Sigmoid colon (tissue), 6 donors: ENCODE measurements at regions not wholly inside any gene's neighbourhood (a gene's known extent, or its start where the extent isn't known, plus 50 kb on each side); places are given as distances from the start of the nearest gene placed in this dataset.

ENCODE experiments used
- DNase-seq: peaks from one replicate; pipeline ENCODE4 v3.0.0-alpha.2; 2019
- H3K27ac ChIP-seq, 4 donors: fragments of 200-600 bp; sonication (generic); one replicate each; pipeline ENCODE4 v1.5.1; 2016 to 2019; ENCODE audit warnings: mild to moderate bottlenecking in 1 of 4
- H3K27me3 ChIP-seq, 3 donors: fragments of 200-600 bp; sonication (generic); one replicate each; pipeline ENCODE4 v1.5.1; 2019; ENCODE audit warnings: mild to moderate bottlenecking in 1 of 3
- H3K36me3 ChIP-seq, 4 donors: fragments of 200-600 bp; sonication (generic); one replicate each; pipeline ENCODE4 v1.5.1; 2016 to 2019
- H3K4me1 ChIP-seq, 4 donors: fragments of 200-600 bp; sonication (generic); one replicate each; pipeline ENCODE4 v1.5.1; 2017 to 2019
- H3K4me3 ChIP-seq, 4 donors: fragments of 200-600 bp; sonication (generic); one replicate each; pipeline ENCODE4 v1.5.1; 2017 to 2019; ENCODE audit warnings: mild to moderate bottlenecking in 2 of 4, moderate library complexity in 1 of 4
- H3K9me3 ChIP-seq, 4 donors: fragments of 200-600 bp in 3 of 4; sonication (generic) in 3 of 4; one replicate each; pipeline versions ENCODE4 v1.5.1 to v1.6.1; 2013 to 2019
- EP300 ChIP-seq, 4 donors: sonication (generic); formaldehyde crosslinking; IDR thresholded peaks; one replicate each; pipeline ENCODE4 v1.6.1; 2017; ENCODE audit warnings: antibody characterized with exemption in 4 of 4
- POLR2A ChIP-seq, 2 donors: fragments of 450-650 bp; IDR thresholded peaks; one replicate each; pipeline ENCODE4 v1.6.1; 2016; ENCODE audit warnings: antibody characterized with exemption in 2 of 2, mild to moderate bottlenecking in 2 of 2, moderate library complexity in 2 of 2
- POLR2AphosphoS5 ChIP-seq, 4 donors: sonication (generic); formaldehyde crosslinking; IDR thresholded peaks; one replicate each; pipeline ENCODE4 v1.6.1; 2017; ENCODE audit warnings: antibody characterized with exemption in 4 of 4
- WGBS, 2 donors: extraction: QIAGEN DNeasy Blood & Tissue Kit; methylation state at CpG; one replicate each; pipeline ENCODE4 v1.1.7; 2013; 5-methylcytosine and 5-hydroxymethylcytosine counted together
- intact Hi-C: fragments of 100-400 bp; cut with DNase I; formaldehyde crosslinking; loops from one replicate; pipeline ENCODE4 v1.15.1; 2023
- TF ChIP-seq, protein P1 (sequence below), 4 experiments: fragments of 450-650 bp in 3 of 4; fragments of 200-600 bp in 1 of 4; IDR thresholded peaks; one replicate each; pipeline ENCODE4 v1.5.1; 2016 to 2019; ENCODE audit warnings: antibody characterized with exemption in 4 of 4, mild to moderate bottlenecking in 3 of 4, moderate library complexity in 2 of 4
- donor health status: healthy with polysubstance abuse.
- donor health status: healthy.

DNA sequence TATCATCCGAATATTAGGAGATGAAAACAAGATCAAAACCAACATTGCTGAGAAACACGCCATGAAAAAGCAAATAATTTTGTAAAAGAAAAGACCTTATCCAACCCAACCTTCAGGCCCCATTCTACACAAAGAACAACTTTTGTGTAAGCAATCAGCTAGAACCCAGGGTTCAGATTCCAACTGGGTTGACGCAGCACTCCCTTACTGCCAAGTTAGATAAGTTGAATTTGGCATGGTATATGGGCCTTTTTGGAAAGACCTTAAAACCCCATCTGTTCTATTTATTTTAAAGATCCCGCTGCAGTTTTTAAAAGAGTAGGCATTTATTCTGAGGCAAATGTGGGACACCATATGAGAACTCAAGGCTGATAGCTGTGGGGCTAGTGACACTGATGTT is 2033.8 kb upstream of the WWC1 start:
- intact Hi-C loops, result no loop called here
- H3K4me1 ChIP-seq, result no peaks in the 10 kb centered on the region
- H3K36me3 ChIP-seq, result no peaks in the 10 kb centered on the region
- no peaks in the 10 kb centered on the region for H3K9me3 ChIP-seq
- TF ChIP-seq EP300 (IDR thresholded peaks at IDR 0.05) (no peak), POLR2A (IDR thresholded peaks at IDR 0.05) (no peak), POLR2AphosphoS5 (IDR thresholded peaks at IDR 0.05) (no peak)
- TF ChIP-seq, protein P1, sequence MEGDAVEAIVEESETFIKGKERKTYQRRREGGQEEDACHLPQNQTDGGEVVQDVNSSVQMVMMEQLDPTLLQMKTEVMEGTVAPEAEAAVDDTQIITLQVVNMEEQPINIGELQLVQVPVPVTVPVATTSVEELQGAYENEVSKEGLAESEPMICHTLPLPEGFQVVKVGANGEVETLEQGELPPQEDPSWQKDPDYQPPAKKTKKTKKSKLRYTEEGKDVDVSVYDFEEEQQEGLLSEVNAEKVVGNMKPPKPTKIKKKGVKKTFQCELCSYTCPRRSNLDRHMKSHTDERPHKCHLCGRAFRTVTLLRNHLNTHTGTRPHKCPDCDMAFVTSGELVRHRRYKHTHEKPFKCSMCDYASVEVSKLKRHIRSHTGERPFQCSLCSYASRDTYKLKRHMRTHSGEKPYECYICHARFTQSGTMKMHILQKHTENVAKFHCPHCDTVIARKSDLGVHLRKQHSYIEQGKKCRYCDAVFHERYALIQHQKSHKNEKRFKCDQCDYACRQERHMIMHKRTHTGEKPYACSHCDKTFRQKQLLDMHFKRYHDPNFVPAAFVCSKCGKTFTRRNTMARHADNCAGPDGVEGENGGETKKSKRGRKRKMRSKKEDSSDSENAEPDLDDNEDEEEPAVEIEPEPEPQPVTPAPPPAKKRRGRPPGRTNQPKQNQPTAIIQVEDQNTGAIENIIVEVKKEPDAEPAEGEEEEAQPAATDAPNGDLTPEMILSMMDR (IDR thresholded peaks at IDR 0.05), result no peak
- H3K4me3 ChIP-seq, result no peak overlapping the region
- DNase-seq, result no peak
- WGBS, 2 donors, result 83 to 89% methylated on average over 4 of the region's 4 CpGs
- H3K27ac ChIP-seq, result no peak overlapping the region
- no peaks in the 10 kb centered on the region for H3K27me3 ChIP-seq

DNA sequence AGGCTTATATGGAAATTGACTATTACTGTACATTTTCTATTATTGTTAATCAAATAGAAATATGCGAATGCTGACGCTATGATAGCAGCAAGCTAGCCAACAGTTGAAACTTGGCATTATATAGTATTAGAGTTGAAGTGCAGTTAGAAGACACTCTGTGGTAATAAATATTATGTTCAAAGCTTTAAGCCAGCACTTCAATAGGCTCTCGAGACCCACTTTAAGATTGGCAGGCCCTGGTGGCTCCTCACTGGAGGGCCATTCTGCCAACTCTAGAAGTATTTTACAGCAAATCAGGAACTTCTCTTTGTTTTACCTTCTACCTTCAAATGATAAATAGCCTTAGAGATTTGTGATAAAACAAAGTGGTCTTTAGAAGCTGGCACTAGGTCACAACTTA is 2029.0 kb upstream of the WWC1 start:
- H3K4me1 ChIP-seq, result no peaks in the 10 kb centered on the region
- WGBS, 2 donors, result 83 to 94% methylated on average over 3 of the region's 3 CpGs

DNA sequence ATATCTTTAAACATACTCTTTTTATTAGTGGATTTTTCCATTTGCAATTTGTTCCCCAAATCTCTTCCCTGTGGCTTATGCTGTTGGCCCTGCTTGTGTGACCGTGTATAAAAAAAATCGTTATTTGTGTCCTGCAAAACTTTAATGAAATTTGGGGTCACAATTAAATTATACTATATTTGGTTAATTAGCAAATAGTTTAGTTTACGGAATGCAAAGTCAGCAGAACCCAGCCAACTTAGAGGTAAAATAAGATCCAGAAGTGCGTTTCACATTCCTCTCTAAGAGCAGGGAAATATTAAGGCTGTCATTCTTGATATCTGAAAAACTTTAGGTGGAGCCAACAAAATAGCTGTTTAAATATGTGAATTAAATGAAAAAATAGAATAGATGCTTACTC is 2023.5 kb upstream of the WWC1 start:
- no peak overlapping the region for H3K27ac ChIP-seq
- H3K4me3 ChIP-seq, result no peak overlapping the region
- DNase-seq, result no peak
- no peak for TF ChIP-seq POLR2AphosphoS5 (IDR thresholded peaks at IDR 0.05)
- TF ChIP-seq, protein P1 (IDR thresholded peaks at IDR 0.05), result no peak
- no peaks in the 10 kb centered on the region for H3K4me1 ChIP-seq
- H3K27me3 ChIP-seq, result no peaks in the 10 kb centered on the region
- intact Hi-C loops, result no loop called here
- H3K36me3 ChIP-seq, result no peaks in the 10 kb centered on the region
- H3K9me3 ChIP-seq, result no peaks in the 10 kb centered on the region
- 90 to 92% methylated on average over 4 of the region's 4 CpGs for WGBS, 2 donors

More for the DNA sequence above, 2029.0 kb upstream of the WWC1 start:
- intact Hi-C loops, result no loop called here
- Histone ChIP-seq H3K4me3 (no peak overlapping the region), H3K9me3 (no peaks in the 10 kb centered on the region), H3K27me3 (no peaks in the 10 kb centered on the region), H3K36me3 (no peaks in the 10 kb centered on the region), H3K27ac (no peak overlapping the region)
- TF ChIP-seq POLR2AphosphoS5 (IDR thresholded peaks at IDR 0.05), result no peak
- TF ChIP-seq, protein P1 (IDR thresholded peaks at IDR 0.05), result no peak
- TF ChIP-seq EP300 (IDR thresholded peaks at IDR 0.05), result no peak
- no peak for TF ChIP-seq POLR2A (IDR thresholded peaks at IDR 0.05)
- DNase-seq, result no peak

DNA sequence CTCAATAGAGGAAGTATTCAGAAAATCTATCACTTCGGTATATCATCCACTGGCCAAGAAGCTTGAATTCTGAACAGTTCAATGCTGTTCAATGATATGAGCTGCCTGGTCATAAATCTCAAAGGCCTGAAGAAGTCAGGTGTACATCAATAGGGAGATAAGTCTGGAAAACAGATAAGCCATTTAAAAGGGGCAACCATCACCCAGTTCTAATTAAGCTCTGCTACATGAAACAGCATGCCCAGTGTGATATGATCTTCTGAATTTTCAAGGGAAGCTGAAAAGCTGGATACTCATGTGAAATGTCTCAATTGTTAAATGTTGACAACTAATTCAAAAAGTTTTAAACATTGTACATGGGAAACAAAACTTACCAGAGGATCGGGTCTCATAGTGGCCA is 2020.7 kb upstream of the WWC1 start:
- 91 to 96% methylated on average over 2 of the region's 2 CpGs for WGBS, 2 donors
- Histone ChIP-seq H3K4me3 (no peak overlapping the region), H3K36me3 (no peaks in the 10 kb centered on the region), H3K27ac (no peak overlapping the region), H3K27me3 (no peaks in the 10 kb centered on the region), H3K4me1 (no peaks in the 10 kb centered on the region), H3K9me3 (no peaks in the 10 kb centered on the region)
- intact Hi-C loops, result no loop called here
- TF ChIP-seq EP300 (IDR thresholded peaks at IDR 0.05) (no peak), POLR2AphosphoS5 (IDR thresholded peaks at IDR 0.05) (no peak), POLR2A (IDR thresholded peaks at IDR 0.05) (no peak)
- TF ChIP-seq, protein P1 (IDR thresholded peaks at IDR 0.05), result no peak
- no peak for DNase-seq

DNA sequence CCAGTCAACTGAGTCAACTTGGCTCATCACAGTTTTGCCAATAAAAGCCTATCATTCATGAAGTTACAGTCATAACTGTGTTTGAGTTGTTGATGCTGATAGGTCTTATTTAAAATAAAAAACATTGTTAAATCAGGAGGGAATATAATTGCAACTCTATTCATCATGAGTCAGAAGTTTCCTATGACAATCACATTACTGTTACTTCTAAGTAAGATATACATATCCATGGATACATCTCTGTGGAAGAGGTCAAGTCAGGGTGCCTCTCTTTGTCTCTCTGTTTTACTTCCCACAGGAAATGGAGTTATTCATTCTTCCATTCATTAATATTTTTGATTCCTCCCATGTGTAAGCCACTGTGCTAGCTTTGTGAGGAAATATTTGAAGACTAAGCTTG is 2015.4 kb upstream of the WWC1 start:
- TF ChIP-seq POLR2AphosphoS5 (IDR thresholded peaks at IDR 0.05) (no peak), EP300 (IDR thresholded peaks at IDR 0.05) (no peak)

More for the DNA sequence above, 2015.4 kb upstream of the WWC1 start:
- Histone ChIP-seq H3K27me3 (no peaks in the 10 kb centered on the region), H3K36me3 (no peaks in the 10 kb centered on the region), H3K4me3 (no peak overlapping the region), H3K4me1 (no peaks in the 10 kb centered on the region), H3K27ac (no peak overlapping the region), H3K9me3 (no peaks in the 10 kb centered on the region)
- intact Hi-C loops, result no loop called here
- no peak for DNase-seq
